GM04504 (cell line): ENCODE measurements at regions not wholly inside any gene's neighbourhood (a gene's known extent, or its start where the extent isn't known, plus 50 kb on each side); places are given as distances from the start of the nearest gene placed in this dataset.

Source experiments
- DNase-seq: peaks from one replicate; pipeline ENCODE4 v3.0.0-alpha.2; 2012; ENCODE audit warnings: low read depth

DNA sequence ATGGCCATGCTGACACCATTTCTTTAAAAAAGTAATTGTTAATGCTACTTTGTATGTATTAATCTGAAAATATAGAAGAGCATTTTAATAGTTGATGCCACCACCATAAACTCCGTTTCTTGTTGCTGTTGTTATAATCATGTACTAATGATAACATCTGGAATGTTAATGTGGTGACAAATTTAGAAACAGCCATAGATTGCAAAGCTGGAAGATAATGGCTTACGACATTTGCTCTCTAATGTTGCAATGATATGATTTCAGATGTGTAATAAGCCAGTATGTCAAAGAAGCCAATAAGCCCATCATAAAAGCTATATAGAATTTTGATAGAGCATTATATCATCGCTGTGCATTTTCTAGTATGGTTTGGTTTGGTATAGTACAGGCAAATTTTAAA, 579.4 kb upstream of the ZFP42 start:
- no peak for DNase-seq

DNA sequence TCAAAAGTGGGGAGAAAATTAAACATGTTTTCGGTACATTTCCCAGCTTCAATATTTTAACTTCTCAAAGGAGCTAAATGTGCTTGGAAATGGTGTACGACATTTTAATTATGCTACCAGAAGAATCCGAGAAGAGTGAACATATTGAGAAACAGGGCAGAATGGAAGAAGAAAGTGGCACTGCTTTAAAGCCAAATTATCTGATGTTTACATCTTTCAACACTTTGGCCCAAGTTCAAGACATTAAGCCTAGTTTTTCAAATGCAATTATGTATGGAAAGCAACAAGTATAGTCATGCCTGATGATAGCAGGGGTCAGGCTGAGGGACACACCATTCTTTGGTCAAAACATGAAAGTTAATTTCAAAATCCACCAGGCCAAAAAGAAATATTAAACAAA, 577.9 kb upstream of the ZFP42 start:
- no peak for DNase-seq

GRCh38 chr4:187422655-187423054, 572.9 kb upstream of the ZFP42 start:
- DNase-seq: no peak

- no peak for DNase-seq
Observed at GRCh38 chr4:187424636-187425035, 570.9 kb upstream of the ZFP42 start.

DNA sequence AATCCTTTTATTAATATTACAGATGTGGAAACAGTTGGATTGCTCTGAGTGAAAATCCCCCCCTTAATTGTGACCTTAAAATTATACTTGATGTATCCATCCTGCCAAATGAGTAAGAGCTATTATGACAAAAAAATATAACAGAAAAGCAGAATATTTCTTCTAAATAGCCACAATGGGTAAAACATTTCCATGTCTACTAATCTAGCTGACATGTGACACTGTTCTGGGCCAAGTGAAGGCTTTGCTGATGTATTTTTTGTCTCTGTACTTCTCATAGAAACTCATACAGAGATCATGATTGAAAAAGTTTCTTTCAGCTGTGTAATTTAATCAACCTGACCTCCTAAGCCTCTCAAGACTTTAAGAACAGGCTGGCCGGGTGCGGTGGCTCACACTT, 569.1 kb upstream of the ZFP42 start:
- DNase-seq: no peak

- no peak for DNase-seq
Observed at GRCh38 chr4:187432310-187432709, 563.3 kb upstream of the ZFP42 start.

DNA sequence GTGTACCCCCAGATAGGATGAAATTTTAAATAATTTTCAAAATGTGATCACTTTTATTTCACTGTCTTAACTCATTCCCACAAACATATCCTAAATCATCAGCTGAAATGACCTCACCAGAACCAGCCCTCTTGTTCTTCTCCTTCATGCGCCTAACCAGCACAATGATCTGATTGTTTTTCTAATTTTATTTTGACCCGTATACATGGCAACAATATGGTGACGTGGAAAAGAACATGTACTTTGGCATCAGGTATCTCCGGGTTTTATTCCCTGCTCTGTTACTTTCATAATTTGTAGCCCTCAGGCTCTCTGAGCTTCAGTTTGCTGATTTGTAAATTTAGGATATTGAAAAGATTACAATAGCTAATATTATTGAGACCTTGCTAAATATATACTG, 562.4 kb upstream of the ZFP42 start:
- no peak for DNase-seq

- no peak for DNase-seq
Observed at GRCh38 chr4:187436251-187436650, 559.3 kb upstream of the ZFP42 start.

GRCh38 chr4:187444061-187444460, 551.5 kb upstream of the ZFP42 start:
- no peak for DNase-seq

DNA sequence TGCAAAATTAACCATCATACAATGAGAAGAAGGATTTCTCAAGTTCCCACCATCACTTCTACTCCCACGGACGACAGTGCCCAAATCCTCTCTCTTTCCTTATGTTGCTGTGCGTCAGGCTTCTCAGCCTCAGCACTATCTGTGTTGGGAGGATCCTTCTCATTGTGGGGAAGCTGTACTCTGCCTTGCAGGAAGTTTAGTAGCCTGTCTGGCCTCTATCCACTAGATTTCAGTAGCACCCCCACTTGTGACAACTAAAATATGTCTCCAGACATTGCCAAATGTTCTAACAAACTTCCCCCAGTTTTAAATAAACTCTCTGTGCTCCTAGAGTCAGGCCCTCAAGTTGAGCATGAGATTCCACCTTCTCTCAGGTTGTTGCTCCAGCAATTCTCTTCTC, 545.9 kb upstream of the ZFP42 start:
- no peak for DNase-seq

GRCh38 chr4:187451776-187452175, 543.8 kb upstream of the ZFP42 start:
- DNase-seq: no peak

DNA sequence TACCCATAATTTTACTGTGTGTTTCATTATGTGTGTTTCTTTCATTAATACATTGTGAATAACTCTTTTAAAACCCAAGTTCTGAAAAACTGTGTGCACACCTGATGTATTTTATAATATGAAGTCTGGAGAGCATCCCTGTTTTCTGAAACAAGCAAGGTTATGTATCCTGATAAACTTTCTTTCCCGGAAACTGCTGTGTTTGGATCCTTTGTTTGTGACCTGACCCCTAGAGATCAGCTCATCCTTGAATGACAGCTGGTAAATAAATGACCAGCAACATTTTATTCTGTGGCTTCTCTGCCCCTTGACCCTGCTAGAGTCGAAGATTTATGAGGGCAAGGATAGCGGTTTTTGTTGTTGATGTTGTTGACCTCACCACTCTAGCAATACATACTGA, 535.6 kb upstream of the ZFP42 start:
- DNase-seq: no peak

GRCh38 chr4:187464573-187464972, 531.0 kb upstream of the ZFP42 start:
- no peak for DNase-seq

DNA sequence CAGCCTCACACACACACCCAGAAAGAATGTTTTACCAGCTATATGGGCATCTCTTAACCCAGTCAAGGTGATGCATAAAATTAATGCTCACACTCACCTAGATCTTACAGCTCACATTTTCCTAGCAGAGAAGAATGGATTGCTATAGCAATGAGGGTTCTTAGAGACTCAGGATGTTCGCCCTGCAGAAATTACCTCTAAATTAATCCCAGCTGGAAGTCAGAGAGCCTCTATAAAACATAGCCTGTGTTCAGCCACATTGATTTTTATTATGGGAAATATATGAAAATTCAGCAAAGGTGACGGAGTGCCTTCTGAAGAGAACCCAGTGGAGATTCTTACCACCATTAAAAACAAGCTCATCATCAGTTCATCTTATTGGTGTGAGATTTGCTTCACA, 528.3 kb upstream of the ZFP42 start:
- DNase-seq: no peak

GRCh38 chr4:187469627-187470026, 525.9 kb upstream of the ZFP42 start:
- no peak for DNase-seq

- DNase-seq: no peak
Observed at GRCh38 chr4:187470061-187470460, 525.5 kb upstream of the ZFP42 start.

GRCh38 chr4:187474238-187474637, 521.3 kb upstream of the ZFP42 start:
- DNase-seq: no peak

DNA sequence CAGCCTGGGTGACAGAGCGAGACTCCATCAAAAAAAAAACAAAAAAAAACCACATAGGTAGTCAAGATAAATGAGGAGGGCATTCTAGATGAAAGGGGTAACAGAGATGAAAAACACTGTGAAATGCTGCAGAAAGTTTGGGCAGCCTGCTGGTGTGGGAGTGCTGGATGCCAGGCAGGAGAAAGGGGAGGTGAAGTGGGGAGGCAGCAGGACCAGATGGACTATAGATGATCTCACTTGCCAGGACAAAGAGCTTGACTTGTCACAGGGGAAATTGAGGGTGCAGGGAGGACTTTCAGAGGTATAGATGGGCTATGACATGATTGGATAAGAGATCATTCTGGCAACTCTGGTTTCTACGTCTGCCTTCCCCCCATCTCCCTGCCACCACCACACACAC, 519.7 kb upstream of the ZFP42 start:
- no peak for DNase-seq

GRCh38 chr4:187477224-187477623, 518.3 kb upstream of the ZFP42 start:
- no peak for DNase-seq

GRCh38 chr4:187478292-187479140, 517.1 kb upstream of the ZFP42 start:
- peak; percentile 68 for DNase-seq

DNA sequence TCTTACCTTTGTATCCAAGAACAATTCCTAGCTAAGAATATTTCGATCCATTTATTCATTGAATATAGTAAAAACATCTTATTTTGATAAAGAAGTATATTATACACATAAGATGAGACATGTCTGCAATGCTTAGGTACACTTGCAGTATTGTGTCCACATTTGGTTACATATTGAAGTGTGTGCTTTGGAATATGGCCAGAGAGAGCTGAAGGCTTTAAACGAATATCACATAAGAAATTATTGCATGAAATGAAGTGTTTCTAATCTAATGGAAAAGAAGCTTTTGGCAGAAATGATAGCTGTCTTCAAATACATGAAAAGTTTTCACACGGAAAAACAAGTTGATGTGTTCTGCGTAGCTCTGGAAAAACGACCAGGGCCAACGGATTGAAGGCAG, 516.1 kb upstream of the ZFP42 start:
- DNase-seq: no peak

DNA sequence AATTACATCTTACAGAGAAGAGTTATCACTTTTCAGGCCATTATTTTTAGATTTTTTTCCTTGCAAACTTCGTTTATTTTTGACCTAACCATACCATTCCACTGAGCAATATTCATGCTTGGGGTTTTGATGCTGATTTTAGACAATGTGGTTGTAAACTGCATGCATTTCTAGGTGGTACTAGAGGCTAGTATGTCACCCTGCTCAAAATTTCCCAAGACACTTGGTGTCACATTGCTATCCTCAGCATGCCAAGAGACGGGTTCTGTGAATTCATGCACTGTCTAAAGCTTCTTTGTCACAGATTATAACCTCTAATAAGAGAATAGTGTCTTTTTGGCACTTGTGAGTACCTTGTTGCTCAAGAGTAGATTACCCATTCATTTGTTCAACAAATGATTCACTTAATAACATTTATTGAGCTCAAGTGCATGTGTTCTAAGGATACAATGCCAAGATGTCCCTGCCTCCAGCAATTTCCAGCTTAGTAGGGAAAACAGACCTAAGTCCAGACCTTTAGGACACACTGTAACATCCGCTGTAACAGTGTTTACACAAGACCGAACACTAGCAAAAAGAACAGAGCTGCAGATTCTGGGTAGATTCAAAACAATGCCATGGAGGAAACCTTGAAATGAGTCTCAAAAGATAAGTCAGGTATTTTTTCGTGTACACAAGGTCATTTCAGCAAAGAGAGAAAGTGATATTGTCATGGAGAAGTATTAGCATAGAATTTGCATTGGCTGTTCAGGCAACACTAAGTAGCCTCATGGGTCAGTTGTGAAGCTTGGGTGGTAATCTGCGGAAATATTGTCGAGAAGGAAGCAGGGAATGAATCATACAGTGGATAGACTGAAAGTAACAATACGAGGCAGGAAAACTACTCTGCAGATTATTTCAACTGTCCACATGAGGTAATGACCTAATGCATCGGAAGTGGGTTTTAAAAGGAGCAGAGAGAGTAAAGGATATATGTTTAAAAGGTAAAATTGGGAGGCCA, 515.1 kb upstream of the ZFP42 start:
- DNase-seq: peak; percentile 18

DNA sequence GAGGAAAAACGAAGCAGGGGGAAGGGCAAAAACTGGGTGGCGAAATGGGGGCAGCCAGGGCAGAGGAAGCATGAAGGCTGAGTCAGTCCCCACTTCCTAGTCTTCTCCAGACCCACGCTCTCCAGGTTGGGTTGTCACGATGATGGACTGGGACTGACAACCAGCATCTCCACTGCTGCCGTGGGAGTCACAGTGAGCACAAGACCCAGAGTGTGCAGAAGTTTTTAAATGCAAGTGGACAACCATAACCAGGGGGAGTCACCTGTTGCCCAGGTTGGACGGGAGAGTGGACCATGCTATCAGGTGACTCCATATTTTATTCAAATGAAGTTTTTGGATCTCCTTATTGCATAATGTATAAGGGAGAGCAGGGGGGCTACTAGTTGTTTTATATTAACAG, 511.4 kb upstream of the ZFP42 start:
- DNase-seq: no peak
